B cell (primary cell): ENCODE measurements at regions not wholly inside any gene's neighbourhood (a gene's known extent, or its start where the extent isn't known, plus 50 kb on each side); places are given as distances from the start of the nearest gene placed in this dataset.

Experiments
- EZH2 ChIP-seq: IDR thresholded peaks from 2 replicates; pipeline ENCODE4 v1.6.1; 2012; ENCODE audit warnings: borderline replicate concordance, low read depth, mild to moderate bottlenecking, moderate library complexity, low read length; ENCODE audit not compliant: insufficient read depth, poor library complexity, severe bottlenecking
- TF ChIP-seq, protein P1 (sequence below): fragments of 200-600 bp; IDR thresholded peaks from one replicate; pipeline ENCODE4 v1.8.0; 2022; ENCODE audit warnings: antibody characterized with exemption, mild to moderate bottlenecking

DNA sequence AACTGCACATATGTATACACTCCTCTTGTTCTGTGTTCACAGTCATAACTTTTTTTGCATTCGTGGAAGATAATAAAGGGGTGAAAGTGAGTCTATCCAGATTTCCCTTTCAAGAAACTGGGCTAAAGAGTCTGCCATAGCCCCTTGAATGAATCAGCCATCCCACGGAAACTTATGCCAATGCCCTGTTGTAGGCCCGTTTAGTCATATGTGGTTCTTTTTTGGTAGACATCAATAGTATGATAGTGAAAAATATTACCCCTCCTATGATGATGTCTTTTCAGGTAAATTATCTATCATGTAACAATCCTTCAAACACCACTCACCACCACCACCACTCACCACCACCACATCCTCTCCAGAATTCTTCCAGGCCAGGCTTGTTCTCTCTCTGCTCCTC is 99.9 kb upstream of the MYLIP start:
- TF ChIP-seq, protein P1, sequence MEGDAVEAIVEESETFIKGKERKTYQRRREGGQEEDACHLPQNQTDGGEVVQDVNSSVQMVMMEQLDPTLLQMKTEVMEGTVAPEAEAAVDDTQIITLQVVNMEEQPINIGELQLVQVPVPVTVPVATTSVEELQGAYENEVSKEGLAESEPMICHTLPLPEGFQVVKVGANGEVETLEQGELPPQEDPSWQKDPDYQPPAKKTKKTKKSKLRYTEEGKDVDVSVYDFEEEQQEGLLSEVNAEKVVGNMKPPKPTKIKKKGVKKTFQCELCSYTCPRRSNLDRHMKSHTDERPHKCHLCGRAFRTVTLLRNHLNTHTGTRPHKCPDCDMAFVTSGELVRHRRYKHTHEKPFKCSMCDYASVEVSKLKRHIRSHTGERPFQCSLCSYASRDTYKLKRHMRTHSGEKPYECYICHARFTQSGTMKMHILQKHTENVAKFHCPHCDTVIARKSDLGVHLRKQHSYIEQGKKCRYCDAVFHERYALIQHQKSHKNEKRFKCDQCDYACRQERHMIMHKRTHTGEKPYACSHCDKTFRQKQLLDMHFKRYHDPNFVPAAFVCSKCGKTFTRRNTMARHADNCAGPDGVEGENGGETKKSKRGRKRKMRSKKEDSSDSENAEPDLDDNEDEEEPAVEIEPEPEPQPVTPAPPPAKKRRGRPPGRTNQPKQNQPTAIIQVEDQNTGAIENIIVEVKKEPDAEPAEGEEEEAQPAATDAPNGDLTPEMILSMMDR = no peak
- TF ChIP-seq EZH2 = no peak
